Glutamatergic neuron (in vitro differentiated cells): ENCODE measurements at regions not wholly inside any gene's neighbourhood (a gene's known extent, or its start where the extent isn't known, plus 50 kb on each side); places are given as distances from the start of the nearest gene placed in this dataset.

Experiments
- DNase-seq: peaks from one replicate; pipeline ENCODE4 v3.0.0; 2022
- H3K27ac Mint-ChIP-seq: one replicate; pipeline ENCODE4 v1.8.0; 2020; ENCODE audit warnings: mild to moderate bottlenecking, mixed read lengths, inconsistent platforms; ENCODE audit not compliant: unreplicated experiment
- H3K27me3 Mint-ChIP-seq: one replicate; pipeline ENCODE4 v1.8.0; 2020; ENCODE audit warnings: mild to moderate bottlenecking, moderate library complexity, mixed read lengths, inconsistent platforms; ENCODE audit not compliant: unreplicated experiment
- H3K36me3 Mint-ChIP-seq: one replicate; pipeline ENCODE4 v1.8.0; 2020; ENCODE audit warnings: mild to moderate bottlenecking, mixed read lengths, inconsistent platforms; ENCODE audit not compliant: unreplicated experiment
- H3K4me1 Mint-ChIP-seq: one replicate; pipeline ENCODE4 v1.8.0; 2020; ENCODE audit warnings: mild to moderate bottlenecking, low read depth, mixed read lengths, inconsistent platforms; ENCODE audit not compliant: unreplicated experiment
- H3K4me3 Mint-ChIP-seq: one replicate; pipeline ENCODE4 v1.8.0; 2020; ENCODE audit warnings: mild to moderate bottlenecking, mixed read lengths, inconsistent platforms; ENCODE audit not compliant: unreplicated experiment
- H3K9me3 Mint-ChIP-seq: one replicate; pipeline ENCODE4 v1.8.0; 2020; ENCODE audit warnings: mild to moderate bottlenecking, moderate library complexity, mixed read lengths, inconsistent platforms; ENCODE audit not compliant: unreplicated experiment
- TF ChIP-seq, protein P1 (sequence below): fragments of 200-600 bp; sonication (generic); IDR thresholded peaks from one replicate; pipeline ENCODE4 v1.5.0; 2021; ENCODE audit not compliant: partially characterized antibody, unreplicated experiment

- H3K36me3 Mint-ChIP-seq: peaks cover 6% of the 10 kb centered on the region
- TF ChIP-seq, protein P1, sequence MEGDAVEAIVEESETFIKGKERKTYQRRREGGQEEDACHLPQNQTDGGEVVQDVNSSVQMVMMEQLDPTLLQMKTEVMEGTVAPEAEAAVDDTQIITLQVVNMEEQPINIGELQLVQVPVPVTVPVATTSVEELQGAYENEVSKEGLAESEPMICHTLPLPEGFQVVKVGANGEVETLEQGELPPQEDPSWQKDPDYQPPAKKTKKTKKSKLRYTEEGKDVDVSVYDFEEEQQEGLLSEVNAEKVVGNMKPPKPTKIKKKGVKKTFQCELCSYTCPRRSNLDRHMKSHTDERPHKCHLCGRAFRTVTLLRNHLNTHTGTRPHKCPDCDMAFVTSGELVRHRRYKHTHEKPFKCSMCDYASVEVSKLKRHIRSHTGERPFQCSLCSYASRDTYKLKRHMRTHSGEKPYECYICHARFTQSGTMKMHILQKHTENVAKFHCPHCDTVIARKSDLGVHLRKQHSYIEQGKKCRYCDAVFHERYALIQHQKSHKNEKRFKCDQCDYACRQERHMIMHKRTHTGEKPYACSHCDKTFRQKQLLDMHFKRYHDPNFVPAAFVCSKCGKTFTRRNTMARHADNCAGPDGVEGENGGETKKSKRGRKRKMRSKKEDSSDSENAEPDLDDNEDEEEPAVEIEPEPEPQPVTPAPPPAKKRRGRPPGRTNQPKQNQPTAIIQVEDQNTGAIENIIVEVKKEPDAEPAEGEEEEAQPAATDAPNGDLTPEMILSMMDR: no peak
- peak overlapping the region; percentile 94 for H3K27ac Mint-ChIP-seq
- H3K9me3 Mint-ChIP-seq: peaks cover 16% of the 10 kb centered on the region
- peaks cover 25% of the 10 kb centered on the region for H3K4me1 Mint-ChIP-seq
- H3K4me3 Mint-ChIP-seq: no peak overlapping the region
- DNase-seq: no peak
- peaks cover 7% of the 10 kb centered on the region for H3K27me3 Mint-ChIP-seq
Measured at GRCh38 chr14:101481557-101481956, 79.7 kb upstream of the DIO3 start.

GRCh38 chr14:101482066-101482465 lies 79.2 kb upstream of the DIO3 start:
- Mint-ChIP-seq H3K36me3 (peaks cover 6% of the 10 kb centered on the region), H3K9me3 (peaks cover 16% of the 10 kb centered on the region), H3K27ac (no peak overlapping the region), H3K27me3 (peaks cover 7% of the 10 kb centered on the region), H3K4me3 (no peak overlapping the region), H3K4me1 (peaks cover 21% of the 10 kb centered on the region)
- no peak for DNase-seq
- TF ChIP-seq, protein P1: no peak

DNA sequence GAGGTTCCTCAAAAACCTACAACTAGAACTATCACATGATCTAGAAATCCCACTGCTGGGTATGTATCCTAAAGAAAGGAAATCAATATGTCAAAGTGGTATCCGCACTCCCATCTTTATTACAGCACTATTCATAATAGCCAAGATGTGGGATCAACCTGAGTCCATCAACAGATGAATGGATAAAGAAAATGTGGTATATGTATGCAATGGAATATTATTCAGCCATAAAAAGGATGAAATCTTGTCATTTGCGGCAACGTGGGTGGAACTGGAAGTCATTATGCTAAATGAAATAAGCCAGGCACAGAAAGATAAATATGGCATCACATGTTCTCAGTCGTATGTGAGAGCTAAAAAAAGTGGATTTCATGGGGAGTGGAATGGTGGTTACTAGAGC lies 77.5 kb upstream of the DIO3 start:
- Mint-ChIP-seq H3K9me3 (peaks cover 16% of the 10 kb centered on the region), H3K4me1 (peaks cover 14% of the 10 kb centered on the region), H3K36me3 (peaks cover 11% of the 10 kb centered on the region), H3K27ac (no peak overlapping the region), H3K4me3 (no peak overlapping the region), H3K27me3 (peaks cover 7% of the 10 kb centered on the region)
- DNase-seq: no peak
- TF ChIP-seq, protein P1: no peak

DNA sequence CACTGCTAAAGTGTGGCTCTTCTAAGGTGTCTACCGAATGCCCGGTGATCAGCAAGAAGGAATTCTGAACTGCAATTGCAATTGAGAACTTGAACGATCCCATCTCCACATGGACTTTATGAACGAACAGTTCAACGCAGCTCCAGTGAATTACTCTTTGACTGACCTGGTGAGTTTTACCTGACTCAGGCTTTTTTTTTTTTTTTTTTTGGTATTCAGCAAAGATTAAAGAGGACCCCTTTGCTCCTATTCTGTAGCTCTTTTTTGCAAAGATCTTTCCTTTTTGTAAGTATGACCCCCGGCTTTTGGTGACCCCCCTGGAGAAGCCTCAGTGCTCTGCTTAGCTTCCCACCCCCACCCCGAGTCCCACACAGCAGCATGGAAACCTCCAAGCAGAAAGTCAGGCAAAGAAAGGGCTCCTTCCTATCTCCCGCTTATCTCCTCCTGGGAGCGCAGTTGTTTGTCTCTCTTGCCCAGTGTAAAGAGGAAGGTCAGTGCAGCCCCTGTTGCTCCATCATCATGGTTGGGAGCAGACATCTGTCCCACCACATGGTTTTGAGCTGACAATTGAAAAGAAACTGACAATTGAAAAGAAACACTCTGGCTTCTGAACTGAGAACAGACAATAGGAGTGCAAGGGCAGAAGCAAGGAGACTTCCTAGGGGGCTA lies 72.1 kb upstream of the DIO3 start:
- no peak overlapping the region for H3K4me3 Mint-ChIP-seq
- TF ChIP-seq, protein P1: no peak
- no peak for DNase-seq
- H3K36me3 Mint-ChIP-seq: peaks cover 24% of the 10 kb centered on the region
- H3K27me3 Mint-ChIP-seq: peaks cover 7% of the 10 kb centered on the region
- no peaks in the 10 kb centered on the region for H3K4me1 Mint-ChIP-seq
- no peak overlapping the region for H3K27ac Mint-ChIP-seq
- peaks cover 2% of the 10 kb centered on the region for H3K9me3 Mint-ChIP-seq

DNA sequence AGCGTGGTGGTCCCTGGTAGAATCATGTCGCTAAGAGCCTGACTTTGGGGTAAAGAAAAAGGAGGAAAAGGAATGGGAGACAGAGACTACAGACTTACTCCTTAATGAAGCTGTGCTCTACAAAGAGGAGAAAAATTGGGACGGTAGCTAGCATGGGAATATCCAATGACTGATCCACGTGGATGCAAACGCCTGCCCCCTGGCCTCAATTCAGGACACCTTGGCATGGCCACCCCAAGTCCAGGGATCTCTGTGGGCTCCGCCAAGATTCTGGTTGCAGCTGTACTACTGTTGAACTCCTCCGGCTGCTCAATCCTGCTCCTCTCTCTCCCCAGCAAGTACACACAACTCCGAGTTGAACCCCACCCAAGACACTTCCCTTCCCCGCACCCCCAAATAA lies 70.5 kb upstream of the DIO3 start:
- Mint-ChIP-seq H3K9me3 (peaks cover 2% of the 10 kb centered on the region), H3K4me3 (no peak overlapping the region), H3K27ac (no peak overlapping the region), H3K36me3 (peaks cover 23% of the 10 kb centered on the region), H3K27me3 (peaks cover 7% of the 10 kb centered on the region), H3K4me1 (no peaks in the 10 kb centered on the region)
- TF ChIP-seq, protein P1: no peak
- no peak for DNase-seq
